Stomach (tissue), 8 donors: ENCODE measurements at regions not wholly inside any gene's neighbourhood (a gene's known extent, or its start where the extent isn't known, plus 50 kb on each side); places are given as distances from the start of the nearest gene placed in this dataset.

ENCODE experiments used
- DNase-seq, 2 donors: peaks; one replicate each; pipeline versions ENCODE4 v3.0.0 to v3.0.0-alpha.2; 2013 to 2019
- H3K27ac ChIP-seq, 5 donors: fragments of 200-600 bp in 4 of 5; sonication (generic) in 4 of 5; one replicate each; pipeline ENCODE4 v1.5.1; 2013 to 2019; ENCODE audit warnings: mild to moderate bottlenecking in 1 of 5, moderate library complexity in 1 of 5
- H3K27me3 ChIP-seq, 3 donors: fragments of 200-600 bp; sonication (generic); one replicate each; pipeline ENCODE4 v1.5.1; 2017 to 2019; ENCODE audit warnings: mixed run types in 1 of 3
- H3K36me3 ChIP-seq, 4 donors: fragments of 200-600 bp; sonication (generic); 1 replicate in 3 of 4; 2 replicates in 1 of 4; pipeline ENCODE4 v1.5.1; 2016 to 2019
- H3K4me1 ChIP-seq, 4 donors: fragments of 200-600 bp; sonication (generic); one replicate each; pipeline ENCODE4 v1.5.1; 2016 to 2019
- H3K4me3 ChIP-seq, 4 donors: fragments of 200-600 bp; sonication (generic) in 3 of 4; one replicate each; pipeline ENCODE4 v1.5.1; 2016 to 2019; ENCODE audit warnings: mild to moderate bottlenecking in 1 of 4
- H3K9me3 ChIP-seq, 4 donors: fragments of 200-600 bp; sonication (generic); one replicate each; pipeline ENCODE4 v1.5.1; 2016 to 2019
- CTCF ChIP-seq, 7 experiments: fragments of 450-650 bp in 4 of 7; fragments of 200-600 bp in 3 of 7; sonication (generic) in 3 of 7; IDR thresholded peaks; one replicate each; pipeline ENCODE4 v1.5.1; 2016 to 2019; ENCODE audit warnings: antibody characterized with exemption in 7 of 7, control low read depth in 2 of 7, mild to moderate bottlenecking in 1 of 7
- EP300 ChIP-seq: sonication (generic); formaldehyde crosslinking; IDR thresholded peaks from one replicate; pipeline ENCODE4 v1.6.1; 2017; ENCODE audit warnings: antibody characterized with exemption
- POLR2A ChIP-seq, 4 donors: fragments of 450-650 bp; IDR thresholded peaks; one replicate each; pipeline ENCODE4 v1.6.1; 2016; ENCODE audit warnings: antibody characterized with exemption in 4 of 4, control low read depth in 2 of 4, mild to moderate bottlenecking in 1 of 4, moderate library complexity in 1 of 4
- POLR2AphosphoS5 ChIP-seq, 3 donors: sonication (generic); formaldehyde crosslinking; IDR thresholded peaks; one replicate each; pipeline ENCODE4 v1.6.1; 2016; ENCODE audit warnings: antibody characterized with exemption in 3 of 3
- WGBS, 5 donors: extraction: QIAGEN DNeasy Blood & Tissue Kit in 3 of 5; methylation state at CpG; one replicate each; pipeline versions ENCODE4 v1.1.5 to v1.1.7; 2013 to 2018; 5-methylcytosine and 5-hydroxymethylcytosine counted together
- intact Hi-C: fragments of 100-400 bp; cut with DNase I; formaldehyde crosslinking; loops from one replicate; pipeline ENCODE4 v1.15.1; 2023; ENCODE audit warnings: low total_unique reads
- donor health status: healthy with polysubstance abuse.
- donor health status: Bipolar disorder and iron deficiency.
- donor health status: healthy.

GRCh38 chr1:30089024-30089430, 634.4 kb downstream of the MATN1 start:
- DNase-seq = peak in 1 of 2 donors; percentile 59
- peaks cover 16 to 35% (median 29%) of the 10 kb centered on the region in 4 donors for H3K9me3 ChIP-seq
- TF ChIP-seq CTCF (IDR thresholded peaks at IDR 0.05) (no peak), POLR2AphosphoS5 (IDR thresholded peaks at IDR 0.05) (no peak)
- H3K4me3 ChIP-seq = no peak overlapping the region
- H3K27ac ChIP-seq = no peak overlapping the region
- intact Hi-C loops = no loop called here
- no peaks in the 10 kb centered on the region for H3K36me3 ChIP-seq
- 32 to 59% (median 42%) methylated on average over 8 to 11 of the region's 11 CpGs for WGBS, 5 donors
- peaks cover 3 to 26% (median 13%) of the 10 kb centered on the region in 4 donors for H3K4me1 ChIP-seq
- peaks cover 0 to 43% (median 10%) of the 10 kb centered on the region in 3 donors for H3K27me3 ChIP-seq

- 60 to 75% (median 63%) methylated on average over 10 of the region's 10 CpGs for WGBS, 5 donors
- DNase-seq = no peak
- Histone ChIP-seq H3K27ac (no peak overlapping the region), H3K4me3 (no peak overlapping the region), H3K27me3 (peaks cover 0 to 43% (median 10%) of the 10 kb centered on the region in 3 donors), H3K9me3 (peaks cover 16 to 30% (median 27%) of the 10 kb centered on the region in 4 donors), H3K4me1 (peaks cover 7 to 30% (median 17%) of the 10 kb centered on the region in 4 donors), H3K36me3 (no peaks in the 10 kb centered on the region)
- intact Hi-C loops = no loop called here
- TF ChIP-seq POLR2A (IDR thresholded peaks at IDR 0.05) (no peak), CTCF (IDR thresholded peaks at IDR 0.05) (no peak), POLR2AphosphoS5 (IDR thresholded peaks at IDR 0.05) (no peak), EP300 (no peak)
Measured at GRCh38 chr1:30088594-30088993, 634.8 kb downstream of the MATN1 start.

GRCh38 chr1:30087465-30087864, 635.9 kb downstream of the MATN1 start:
- no peak overlapping the region for H3K4me3 ChIP-seq
- no peak overlapping the region for H3K27ac ChIP-seq
- intact Hi-C loops = no loop called here
- H3K36me3 ChIP-seq = no peaks in the 10 kb centered on the region
- 59 to 72% (median 63%) methylated on average over 6 of the region's 6 CpGs for WGBS, 5 donors
- DNase-seq = no peak
- peaks cover 0 to 43% (median 10%) of the 10 kb centered on the region in 3 donors for H3K27me3 ChIP-seq
- H3K4me1 ChIP-seq = peaks cover 10 to 37% (median 21%) of the 10 kb centered on the region in 4 donors
- no peak for TF ChIP-seq POLR2A (IDR thresholded peaks at IDR 0.05)
- no peak for TF ChIP-seq EP300
- no peak for TF ChIP-seq CTCF (IDR thresholded peaks at IDR 0.05)
- no peak for TF ChIP-seq POLR2AphosphoS5 (IDR thresholded peaks at IDR 0.05)
- peaks cover 8 to 19% (median 15%) of the 10 kb centered on the region in 4 donors for H3K9me3 ChIP-seq

GRCh38 chr1:30085811-30086770, 637.3 kb downstream of the MATN1 start:
- 22 to 31% (median 24%) methylated on average over 37 to 45 of the region's 45 CpGs for WGBS, 5 donors
- Histone ChIP-seq H3K4me1 (peaks cover 10 to 41% (median 21%) of the 10 kb centered on the region in 4 donors), H3K36me3 (no peaks in the 10 kb centered on the region), H3K27ac (peak overlapping the region in 1 of 5 donors; percentile 83), H3K27me3 (peaks cover 0 to 38% (median 10%) of the 10 kb centered on the region in 3 donors), H3K4me3 (peak overlapping the region in 3 of 4 donors; percentile 2 to 21 (median 9)), H3K9me3 (peaks cover 0 to 5% (median 1%) of the 10 kb centered on the region in 4 donors)
- peak; percentile 28 to 84 for DNase-seq
- TF ChIP-seq CTCF (IDR thresholded peaks at IDR 0.05) (peak in 4 of 7 experiments; percentile 23 to 68 (median 62)), POLR2AphosphoS5 (IDR thresholded peaks at IDR 0.05) (no peak)
- intact Hi-C loops = no loop called here
